Spleen (tissue), 3 donors: ENCODE measurements at regions not wholly inside any gene's neighbourhood (a gene's known extent, or its start where the extent isn't known, plus 50 kb on each side); places are given as distances from the start of the nearest gene placed in this dataset.

Experiments used
- POLR2A ChIP-seq, 3 donors: fragments of 450-650 bp; IDR thresholded peaks; one replicate each; pipeline ENCODE4 v1.5.1; 2017; ENCODE audit warnings: antibody characterized with exemption in 3 of 3, mild to moderate bottlenecking in 1 of 3
- POLR2AphosphoS5 ChIP-seq, 3 donors: sonication (generic); formaldehyde crosslinking; IDR thresholded peaks; one replicate each; pipeline ENCODE4 v1.5.1; 2017; ENCODE audit warnings: antibody characterized with exemption in 3 of 3

- TF ChIP-seq POLR2AphosphoS5 (IDR thresholded peaks at IDR 0.05) (no peak), POLR2A (IDR thresholded peaks at IDR 0.05) (no peak)
These were observed 158.3 kb downstream of the CRYBB2 start for GRCh38 chr22:25377699-25378098.
